HEK293 (cell line): ENCODE measurements at regions not wholly inside any gene's neighbourhood (a gene's known extent, or its start where the extent isn't known, plus 50 kb on each side); places are given as distances from the start of the nearest gene placed in this dataset.

Experiments used
- CTCF ChIA-PET: fragments of 350-600 bp; formaldehyde crosslinking; extraction: SDS; loops from one replicate; lab custom pipeline; 2021; ENCODE audit warnings: antibody characterized with exemption; lab: Yijun Ruan, JAX
- POLR2A ChIA-PET: fragments of 300-600 bp; formaldehyde crosslinking; extraction: SDS; loops from one replicate; lab custom pipeline; 2020; ENCODE audit warnings: antibody characterized with exemption, inconsistent platforms; lab: Yijun Ruan, JAX
- H3K27ac ChIP-seq: fragments of 200-500 bp; sonication (Bioruptor generic); 2 replicates; pipeline ENCODE4 v1.5.1; 2014; ENCODE audit warnings: low read depth, low read length, control low read depth, inconsistent platforms; ENCODE audit errors: extremely low read depth
- H3K36me3 ChIP-seq, 2 experiments: fragments of 200-500 bp in 1 of 2; sonication (Bioruptor generic) in 1 of 2; 1 replicate in 1 of 2; 2 replicates in 1 of 2; pipeline ENCODE4 v1.5.1; 2014 to 2017; ENCODE audit warnings: inconsistent platforms in 2 of 2, low read length in 2 of 2; ENCODE audit not compliant: control insufficient read depth in 2 of 2, insufficient read depth in 1 of 2
- H3K4me1 ChIP-seq: fragments of 200-500 bp; sonication (Bioruptor generic); 2 replicates; pipeline ENCODE4 v1.5.1; 2014; ENCODE audit warnings: mild to moderate bottlenecking, low read length, inconsistent platforms; ENCODE audit not compliant: control insufficient read depth, insufficient read depth
- H3K4me3 ChIP-seq: 2 replicates; pipeline ENCODE4 v1.5.1; 2011; ENCODE audit warnings: low read depth, mild to moderate bottlenecking, control low read depth, low read length, moderate library complexity
- H3K9me3 ChIP-seq: fragments of 200-500 bp; sonication (Bioruptor generic); 2 replicates; pipeline ENCODE4 v1.5.1; 2014; ENCODE audit warnings: low read depth, low read length, inconsistent platforms; ENCODE audit not compliant: control insufficient read depth, insufficient read depth
- EGR2 ChIP-seq: fragments of 450-650 bp; formaldehyde crosslinking; IDR thresholded peaks from 2 replicates; pipeline ENCODE4 v1.5.1; 2016; ENCODE audit warnings: low read depth, missing biosample characterization, missing genetic modification characterization
- IKZF3 ChIP-seq: fragments of 450-650 bp; IDR thresholded peaks from 2 replicates; pipeline ENCODE4 v1.5.0; 2018; ENCODE audit warnings: missing biosample characterization, mild to moderate bottlenecking, missing genetic modification characterization, moderate library complexity
- INSM2 ChIP-seq: fragments of 450-650 bp; formaldehyde crosslinking; IDR thresholded peaks from 2 replicates; pipeline ENCODE4 v1.5.1; 2016; ENCODE audit warnings: missing biosample characterization, missing genetic modification characterization
- PRDM1 ChIP-seq: fragments of 450-650 bp; formaldehyde crosslinking; IDR thresholded peaks from 2 replicates; pipeline ENCODE4; 2016; ENCODE audit warnings: missing biosample characterization, missing genetic modification characterization
- PRDM6 ChIP-seq: fragments of 450-650 bp; formaldehyde crosslinking; IDR thresholded peaks from 2 replicates; pipeline ENCODE4 v1.5.1; 2017; ENCODE audit warnings: missing biosample characterization, missing genetic modification characterization
- ZBTB17 ChIP-seq: fragments of 450-650 bp; formaldehyde crosslinking; IDR thresholded peaks from 2 replicates; pipeline ENCODE4 v1.5.1; 2016; ENCODE audit warnings: missing biosample characterization, missing genetic modification characterization
- ZBTB26 ChIP-seq: fragments of 450-650 bp; formaldehyde crosslinking; optimal IDR thresholded peaks from 2 replicates; pipeline ENCODE3; 2016; ENCODE audit warnings: missing biosample characterization, mild to moderate bottlenecking, missing genetic modification characterization
- ZFP69B ChIP-seq: fragments of 450-650 bp; formaldehyde crosslinking; IDR thresholded peaks from 2 replicates; pipeline ENCODE4 v1.5.1; 2016; ENCODE audit warnings: missing biosample characterization, missing genetic modification characterization
- ZNF112 ChIP-seq: fragments of 450-650 bp; formaldehyde crosslinking; IDR thresholded peaks from 2 replicates; pipeline ENCODE4 v1.5.0; 2017; ENCODE audit warnings: missing biosample characterization, missing genetic modification characterization
- ZNF132 ChIP-seq: fragments of 450-650 bp; formaldehyde crosslinking; IDR thresholded peaks from 2 replicates; pipeline ENCODE4 v1.5.1; 2017; ENCODE audit warnings: missing biosample characterization, missing genetic modification characterization, borderline replicate concordance
- ZNF133 ChIP-seq: fragments of 450-650 bp; formaldehyde crosslinking; IDR thresholded peaks from 2 replicates; pipeline ENCODE4 v1.5.1; 2016; ENCODE audit warnings: missing biosample characterization, missing genetic modification characterization
- ZNF214 ChIP-seq: fragments of 450-650 bp; formaldehyde crosslinking; IDR thresholded peaks from 2 replicates; pipeline ENCODE4 v1.5.1; 2017; ENCODE audit warnings: missing biosample characterization, mild to moderate bottlenecking, missing genetic modification characterization, borderline replicate concordance
- ZNF239 ChIP-seq: fragments of 450-650 bp; formaldehyde crosslinking; IDR thresholded peaks from 2 replicates; pipeline ENCODE4 v1.5.1; 2016; ENCODE audit warnings: missing biosample characterization, missing genetic modification characterization
- ZNF302 ChIP-seq: fragments of 450-650 bp; formaldehyde crosslinking; IDR thresholded peaks from 2 replicates; pipeline ENCODE4 v1.5.1; 2016; ENCODE audit warnings: missing biosample characterization, missing genetic modification characterization, low read depth
- ZNF324 ChIP-seq: fragments of 450-650 bp; formaldehyde crosslinking; IDR thresholded peaks from 2 replicates; pipeline ENCODE4 v1.5.1; 2016; ENCODE audit warnings: missing biosample characterization, missing genetic modification characterization
- ZNF341 ChIP-seq: fragments of 450-650 bp; formaldehyde crosslinking; IDR thresholded peaks from 2 replicates; pipeline ENCODE4; 2016; ENCODE audit warnings: low read depth, missing biosample characterization, missing genetic modification characterization
- ZNF449 ChIP-seq: fragments of 450-650 bp; formaldehyde crosslinking; IDR thresholded peaks from 2 replicates; pipeline ENCODE4 v1.5.1; 2017; ENCODE audit warnings: missing biosample characterization, mild to moderate bottlenecking, missing genetic modification characterization, moderate library complexity
- ZNF501 ChIP-seq: fragments of 450-650 bp; formaldehyde crosslinking; IDR thresholded peaks from 2 replicates; pipeline ENCODE4 v1.5.1; 2016; ENCODE audit warnings: missing biosample characterization, missing genetic modification characterization
- ZNF510 ChIP-seq: fragments of 450-650 bp; formaldehyde crosslinking; IDR thresholded peaks from 2 replicates; pipeline ENCODE4 v1.5.1; 2018; ENCODE audit warnings: mild to moderate bottlenecking, missing genetic modification characterization, missing biosample characterization; ENCODE audit not compliant: insufficient replicate concordance
- ZNF530 ChIP-seq: fragments of 450-650 bp; formaldehyde crosslinking; IDR thresholded peaks from 2 replicates; pipeline ENCODE4 v1.5.1; 2016; ENCODE audit warnings: low read depth, missing biosample characterization, missing genetic modification characterization
- ZNF561 ChIP-seq: fragments of 450-650 bp; IDR thresholded peaks from 2 replicates; pipeline ENCODE4 v1.5.1; 2018; ENCODE audit warnings: missing biosample characterization, missing genetic modification characterization, borderline replicate concordance
- ZNF571 ChIP-seq: fragments of 450-650 bp; formaldehyde crosslinking; IDR thresholded peaks from 2 replicates; pipeline ENCODE4 v1.5.0; 2017; ENCODE audit warnings: missing biosample characterization, missing genetic modification characterization
- ZNF580 ChIP-seq: fragments of 450-650 bp; formaldehyde crosslinking; IDR thresholded peaks from 2 replicates; pipeline ENCODE4 v1.5.1; 2016; ENCODE audit warnings: missing biosample characterization, missing genetic modification characterization
- ZNF664 ChIP-seq: fragments of 450-650 bp; formaldehyde crosslinking; IDR thresholded peaks from 2 replicates; pipeline ENCODE4 v1.5.1; 2016; ENCODE audit warnings: missing biosample characterization, missing genetic modification characterization
- ZSCAN30 ChIP-seq: fragments of 450-650 bp; IDR thresholded peaks from 2 replicates; pipeline ENCODE4 v1.5.1; 2018; ENCODE audit warnings: missing biosample characterization, mild to moderate bottlenecking, missing genetic modification characterization, moderate library complexity

GRCh38 chr13:78393286-78394142, 209.8 kb downstream of the POU4F1 start:
- no peak for TF ChIP-seq IKZF3 (tag by site-specific recombination)
- TF ChIP-seq ZBTB17 (tag by site-specific recombination): no peak
- TF ChIP-seq ZFP69B: no peak
- no peak for TF ChIP-seq ZNF449
- TF ChIP-seq ZNF664 (tag by site-specific recombination): no peak
- TF ChIP-seq ZBTB26 (tag by site-specific recombination): no peak
- no peak for TF ChIP-seq ZNF324 (tag by site-specific recombination)
- no peak for TF ChIP-seq ZSCAN30 (tag by site-specific recombination)
- no peak for TF ChIP-seq ZNF580 (tag by site-specific recombination)
- no peak for TF ChIP-seq ZNF341 (tag by site-specific recombination)

GRCh38 chr13:78383899-78384298, 219.5 kb downstream of the POU4F1 start:
- Histone ChIP-seq H3K27ac (no peak overlapping the region), H3K36me3 (no peaks in the 10 kb centered on the region), H3K9me3 (no peaks in the 10 kb centered on the region), H3K4me3 (no peak overlapping the region), H3K4me1 (no peaks in the 10 kb centered on the region)
- CTCF ChIA-PET: no interaction called here
- POLR2A ChIA-PET: no interaction called here
- no peak for TF ChIP-seq ZNF530 (tag by site-specific recombination)
- no peak for TF ChIP-seq PRDM6 (tag by site-specific recombination)
- TF ChIP-seq ZNF112 (tag by site-specific recombination): no peak
- TF ChIP-seq ZNF133 (tag by site-specific recombination): no peak
- no peak for TF ChIP-seq ZNF214 (tag by site-specific recombination)
- TF ChIP-seq ZNF239 (tag by site-specific recombination): no peak
- TF ChIP-seq ZNF510 (tag by site-specific recombination): no peak
- no peak for TF ChIP-seq ZNF571 (tag by site-specific recombination)
- TF ChIP-seq ZNF561 (tag by site-specific recombination): no peak
- no peak for TF ChIP-seq ZNF501 (tag by site-specific recombination)
- TF ChIP-seq ZNF302: no peak
- no peak for TF ChIP-seq ZNF132
- TF ChIP-seq ZNF580 (tag by site-specific recombination): no peak
- TF ChIP-seq PRDM1 (tag by site-specific recombination): no peak
- no peak for TF ChIP-seq EGR2 (tag by site-specific recombination)
- TF ChIP-seq INSM2: no peak

More at GRCh38 chr13:78393286-78394142, 209.8 kb downstream of the POU4F1 start:
- POLR2A ChIA-PET: no interaction called here
- CTCF ChIA-PET: no interaction called here
- H3K36me3 ChIP-seq: no peaks in the 10 kb centered on the region
- no peak overlapping the region for H3K4me3 ChIP-seq
- H3K27ac ChIP-seq: no peak overlapping the region
- H3K4me1 ChIP-seq: no peaks in the 10 kb centered on the region
- H3K9me3 ChIP-seq: no peaks in the 10 kb centered on the region
